Right lobe of liver (tissue), 4 donors: ENCODE measurements at regions not wholly inside any gene's neighbourhood (a gene's known extent, or its start where the extent isn't known, plus 50 kb on each side); places are given as distances from the start of the nearest gene placed in this dataset.

Source experiments
- CTCF ChIP-seq, 4 donors: fragments of 200-600 bp in 3 of 4; fragments of 450-650 bp in 1 of 4; IDR thresholded peaks; one replicate each; pipeline versions ENCODE4 v1.5.1 to v1.8.0; 2016 to 2022; ENCODE audit warnings: antibody characterized with exemption in 4 of 4, mild to moderate bottlenecking in 2 of 4
- POLR2A ChIP-seq: fragments of 450-650 bp; IDR thresholded peaks from one replicate; pipeline ENCODE4 v1.6.1; 2017; ENCODE audit warnings: antibody characterized with exemption, mild to moderate bottlenecking
- donor health status: DM: no; HTN: no; CAD: no.
- donor health status: DM: no; HTN: no; CAD: no.
- donor health status: DM: no; HTN: yes; CAD: no.

DNA sequence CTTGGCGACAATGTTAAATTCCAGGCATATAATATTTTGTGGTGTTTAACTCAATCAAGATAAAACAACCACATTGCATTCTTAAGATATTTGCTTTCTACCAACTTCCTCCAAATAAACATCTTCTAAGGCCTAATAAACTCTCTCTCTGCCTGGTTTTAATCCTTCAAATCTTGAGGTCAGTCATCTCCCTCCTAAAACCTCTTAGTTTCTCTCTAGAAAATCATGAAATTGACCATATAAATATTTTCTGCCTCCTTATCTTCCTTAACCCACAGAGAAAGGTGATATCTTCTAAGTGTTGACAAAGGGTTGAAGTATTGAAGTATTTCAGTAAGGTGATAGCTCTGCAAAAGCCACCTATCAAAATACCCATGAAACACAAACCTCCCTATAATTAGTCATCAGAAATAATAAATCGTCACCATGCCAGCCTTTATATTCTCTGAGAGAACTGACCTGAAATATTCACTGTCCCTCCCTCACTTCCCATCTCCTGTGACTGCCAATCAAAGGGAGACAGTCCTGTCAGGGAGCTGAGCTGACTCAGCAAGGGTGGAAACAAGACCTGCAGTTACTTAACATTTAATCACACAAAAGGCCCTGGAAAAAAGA lies 1261.1 kb downstream of the ROBO1 start:
- no peak for TF ChIP-seq CTCF (IDR thresholded peaks at IDR 0.05)
- TF ChIP-seq POLR2A = no peak
